ENCODE measurements at regions not wholly inside any gene's neighbourhood (a gene's known extent, or its start where the extent isn't known, plus 50 kb on each side); places are given as distances from the start of the nearest gene placed in this dataset.

- H3K9me3 ChIP-seq (ENCODE audit: control insufficient read depth in 2 of 2, low read length in 2 of 2) = no peaks in the 10 kb centered on the region
- no peak overlapping the region for H3K9ac ChIP-seq (ENCODE audit: low read depth in 1 of 2, low read length in 2 of 2)
Observed at GRCh38 chr14:87434011-87434410, 559.0 kb downstream of the GALC start.

GRCh38 chr14:87432698-87433097 lies 560.3 kb downstream of the GALC start:
- no peaks in the 10 kb centered on the region for H3K36me3 ChIP-seq (ENCODE audit: control insufficient read depth in 2 of 2, insufficient read depth in 2 of 2, low read length in 2 of 2)
- H3K4me3 ChIP-seq (ENCODE audit: low read length in 2 of 2) = no peak overlapping the region
- no peak overlapping the region for H3K9ac ChIP-seq (ENCODE audit: low read depth in 1 of 2, low read length in 2 of 2)
- no peaks in the 10 kb centered on the region for H3K4me1 ChIP-seq (ENCODE audit: control insufficient read depth in 2 of 2, insufficient read depth in 2 of 2, low read length in 2 of 2)
- no peak overlapping the region for H3K27ac ChIP-seq (ENCODE audit: low read depth in 2 of 2, low read length in 2 of 2)
- no peaks in the 10 kb centered on the region for H3K27me3 ChIP-seq (ENCODE audit: control insufficient read depth in 2 of 2, insufficient read depth in 2 of 2, low read length in 2 of 2)
- no peaks in the 10 kb centered on the region for H3K9me3 ChIP-seq (ENCODE audit: control insufficient read depth in 2 of 2, low read length in 2 of 2)

More at GRCh38 chr14:87434011-87434410, 559.0 kb downstream of the GALC start:
- no peaks in the 10 kb centered on the region for H3K36me3 ChIP-seq (ENCODE audit: control insufficient read depth in 2 of 2, insufficient read depth in 2 of 2, low read length in 2 of 2)
- H3K4me3 ChIP-seq (ENCODE audit: low read length in 2 of 2) = no peak overlapping the region
- H3K27ac ChIP-seq (ENCODE audit: low read depth in 2 of 2, low read length in 2 of 2) = no peak overlapping the region
- H3K27me3 ChIP-seq (ENCODE audit: control insufficient read depth in 2 of 2, insufficient read depth in 2 of 2, low read length in 2 of 2) = no peaks in the 10 kb centered on the region
- no peaks in the 10 kb centered on the region for H3K4me1 ChIP-seq (ENCODE audit: control insufficient read depth in 2 of 2, insufficient read depth in 2 of 2, low read length in 2 of 2)

GRCh38 chr14:87430810-87431209 lies 562.2 kb downstream of the GALC start:
- no peak overlapping the region for H3K27ac ChIP-seq (ENCODE audit: low read depth in 2 of 2, low read length in 2 of 2)
- H3K4me3 ChIP-seq (ENCODE audit: low read length in 2 of 2) = no peak overlapping the region
- H3K9ac ChIP-seq (ENCODE audit: low read depth in 1 of 2, low read length in 2 of 2) = no peak overlapping the region
- no peaks in the 10 kb centered on the region for H3K36me3 ChIP-seq (ENCODE audit: control insufficient read depth in 2 of 2, insufficient read depth in 2 of 2, low read length in 2 of 2)
- H3K9me3 ChIP-seq (ENCODE audit: control insufficient read depth in 2 of 2, low read length in 2 of 2) = no peaks in the 10 kb centered on the region
- H3K27me3 ChIP-seq (ENCODE audit: control insufficient read depth in 2 of 2, insufficient read depth in 2 of 2, low read length in 2 of 2) = no peaks in the 10 kb centered on the region
- no peaks in the 10 kb centered on the region for H3K4me1 ChIP-seq (ENCODE audit: control insufficient read depth in 2 of 2, insufficient read depth in 2 of 2, low read length in 2 of 2)

DNA sequence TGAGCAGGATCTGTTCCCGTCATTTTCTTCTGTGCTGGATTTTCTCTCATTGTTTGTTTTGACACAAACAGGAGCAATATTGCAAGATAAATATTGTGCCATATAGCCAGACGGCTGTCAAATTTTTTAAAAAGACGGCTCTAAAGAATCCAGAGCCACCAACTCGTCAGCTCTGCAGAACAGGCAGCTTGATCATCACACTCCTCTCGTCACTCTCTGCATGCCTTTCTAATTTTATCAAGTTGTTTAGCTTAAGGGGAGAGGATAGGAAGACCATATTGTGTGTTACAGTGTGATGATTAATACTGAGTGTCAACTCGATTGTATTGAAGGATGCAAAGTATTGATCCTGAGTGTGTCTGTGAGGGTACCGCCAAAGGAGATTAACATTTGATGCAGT lies 562.8 kb downstream of the GALC start:
- Histone ChIP-seq H3K9me3 (ENCODE audit: control insufficient read depth in 2 of 2, low read length in 2 of 2) (no peaks in the 10 kb centered on the region), H3K27me3 (ENCODE audit: control insufficient read depth in 2 of 2, insufficient read depth in 2 of 2, low read length in 2 of 2) (no peaks in the 10 kb centered on the region), H3K27ac (ENCODE audit: low read depth in 2 of 2, low read length in 2 of 2) (no peak overlapping the region), H3K9ac (ENCODE audit: low read depth in 1 of 2, low read length in 2 of 2) (no peak overlapping the region), H3K4me1 (ENCODE audit: control insufficient read depth in 2 of 2, insufficient read depth in 2 of 2, low read length in 2 of 2) (no peaks in the 10 kb centered on the region), H3K36me3 (ENCODE audit: control insufficient read depth in 2 of 2, insufficient read depth in 2 of 2, low read length in 2 of 2) (no peaks in the 10 kb centered on the region), H3K4me3 (ENCODE audit: low read length in 2 of 2) (no peak overlapping the region)

DNA sequence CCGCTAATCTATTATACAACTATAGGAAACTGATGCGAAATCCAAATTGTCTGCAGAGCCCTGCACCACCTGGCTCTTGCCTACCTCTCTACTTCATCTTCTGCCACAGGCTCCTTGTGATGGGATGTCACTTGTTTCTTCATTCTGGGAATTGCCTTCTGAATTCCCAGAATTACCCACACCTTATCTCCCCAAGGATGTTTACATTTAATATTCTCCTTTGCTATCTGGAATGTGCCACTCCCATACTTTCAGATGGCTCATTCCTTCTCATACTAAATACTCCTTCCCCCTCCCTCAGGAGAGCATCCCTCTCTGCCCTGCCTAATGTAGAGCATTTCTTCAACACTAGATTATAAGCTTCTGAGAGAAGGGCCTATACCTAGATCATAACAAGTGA lies 573.1 kb downstream of the GALC start:
- Histone ChIP-seq H3K9ac (ENCODE audit: low read depth in 1 of 2, low read length in 2 of 2) (no peak overlapping the region), H3K36me3 (ENCODE audit: control insufficient read depth in 2 of 2, insufficient read depth in 2 of 2, low read length in 2 of 2) (no peaks in the 10 kb centered on the region), H3K4me3 (ENCODE audit: low read length in 2 of 2) (no peak overlapping the region), H3K9me3 (ENCODE audit: control insufficient read depth in 2 of 2, low read length in 2 of 2) (peaks cover 0 to 2% of the 10 kb centered on the region in 2 donors), H3K27ac (ENCODE audit: low read depth in 2 of 2, low read length in 2 of 2) (no peak overlapping the region), H3K27me3 (ENCODE audit: control insufficient read depth in 2 of 2, insufficient read depth in 2 of 2, low read length in 2 of 2) (no peaks in the 10 kb centered on the region), H3K4me1 (ENCODE audit: control insufficient read depth in 2 of 2, insufficient read depth in 2 of 2, low read length in 2 of 2) (no peaks in the 10 kb centered on the region)

GRCh38 chr14:87411370-87411769 lies 581.6 kb downstream of the GALC start:
- H3K36me3 ChIP-seq (ENCODE audit: control insufficient read depth in 2 of 2, insufficient read depth in 2 of 2, low read length in 2 of 2) = no peaks in the 10 kb centered on the region
- H3K27me3 ChIP-seq (ENCODE audit: control insufficient read depth in 2 of 2, insufficient read depth in 2 of 2, low read length in 2 of 2) = no peaks in the 10 kb centered on the region
- H3K9ac ChIP-seq (ENCODE audit: low read depth in 1 of 2, low read length in 2 of 2) = no peak overlapping the region
- peaks cover 0 to 2% of the 10 kb centered on the region in 2 donors for H3K4me1 ChIP-seq (ENCODE audit: control insufficient read depth in 2 of 2, insufficient read depth in 2 of 2, low read length in 2 of 2)
- no peak overlapping the region for H3K27ac ChIP-seq (ENCODE audit: low read depth in 2 of 2, low read length in 2 of 2)
- H3K4me3 ChIP-seq (ENCODE audit: low read length in 2 of 2) = no peak overlapping the region
- H3K9me3 ChIP-seq (ENCODE audit: control insufficient read depth in 2 of 2, low read length in 2 of 2) = no peaks in the 10 kb centered on the region

GRCh38 chr14:87409393-87409792 lies 583.6 kb downstream of the GALC start:
- Histone ChIP-seq H3K27me3 (ENCODE audit: control insufficient read depth in 2 of 2, insufficient read depth in 2 of 2, low read length in 2 of 2) (no peaks in the 10 kb centered on the region), H3K4me3 (ENCODE audit: low read length in 2 of 2) (no peak overlapping the region), H3K27ac (ENCODE audit: low read depth in 2 of 2, low read length in 2 of 2) (no peak overlapping the region), H3K9ac (ENCODE audit: low read depth in 1 of 2, low read length in 2 of 2) (no peak overlapping the region), H3K4me1 (ENCODE audit: control insufficient read depth in 2 of 2, insufficient read depth in 2 of 2, low read length in 2 of 2) (peaks cover 0 to 2% of the 10 kb centered on the region in 2 donors), H3K36me3 (ENCODE audit: control insufficient read depth in 2 of 2, insufficient read depth in 2 of 2, low read length in 2 of 2) (no peaks in the 10 kb centered on the region), H3K9me3 (ENCODE audit: control insufficient read depth in 2 of 2, low read length in 2 of 2) (no peaks in the 10 kb centered on the region)

GRCh38 chr14:87407344-87407743 lies 585.6 kb downstream of the GALC start:
- no peaks in the 10 kb centered on the region for H3K9me3 ChIP-seq (ENCODE audit: control insufficient read depth in 2 of 2, low read length in 2 of 2)
- peaks cover 0 to 2% of the 10 kb centered on the region in 2 donors for H3K4me1 ChIP-seq (ENCODE audit: control insufficient read depth in 2 of 2, insufficient read depth in 2 of 2, low read length in 2 of 2)
- no peaks in the 10 kb centered on the region for H3K36me3 ChIP-seq (ENCODE audit: control insufficient read depth in 2 of 2, insufficient read depth in 2 of 2, low read length in 2 of 2)
- no peak overlapping the region for H3K4me3 ChIP-seq (ENCODE audit: low read length in 2 of 2)
- H3K27me3 ChIP-seq (ENCODE audit: control insufficient read depth in 2 of 2, insufficient read depth in 2 of 2, low read length in 2 of 2) = no peaks in the 10 kb centered on the region
- no peak overlapping the region for H3K27ac ChIP-seq (ENCODE audit: low read depth in 2 of 2, low read length in 2 of 2)
- no peak overlapping the region for H3K9ac ChIP-seq (ENCODE audit: low read depth in 1 of 2, low read length in 2 of 2)

DNA sequence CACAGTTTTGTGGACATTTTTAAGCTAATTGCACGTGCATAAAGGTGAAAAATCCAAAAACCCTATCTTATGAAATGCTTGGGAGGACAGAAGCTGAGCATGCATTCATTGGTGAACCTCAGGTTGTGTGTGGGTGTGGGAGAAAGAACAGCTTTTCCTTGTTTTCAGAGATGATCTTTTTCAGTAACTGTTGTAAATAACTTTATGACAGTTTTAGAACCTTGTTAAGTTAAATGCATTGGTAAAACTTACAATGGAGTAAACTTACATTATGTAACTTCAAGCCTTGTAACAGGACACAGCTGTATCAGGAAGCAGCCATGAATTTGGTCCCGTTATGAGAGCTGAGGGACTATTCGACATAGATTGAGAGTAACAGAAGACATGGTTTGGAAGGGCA lies 587.4 kb downstream of the GALC start:
- H3K27me3 ChIP-seq (ENCODE audit: control insufficient read depth in 2 of 2, insufficient read depth in 2 of 2, low read length in 2 of 2) = no peaks in the 10 kb centered on the region
- H3K4me3 ChIP-seq (ENCODE audit: low read length in 2 of 2) = no peak overlapping the region
- H3K27ac ChIP-seq (ENCODE audit: low read depth in 2 of 2, low read length in 2 of 2) = no peak overlapping the region
- no peaks in the 10 kb centered on the region for H3K9me3 ChIP-seq (ENCODE audit: control insufficient read depth in 2 of 2, low read length in 2 of 2)
- no peak overlapping the region for H3K9ac ChIP-seq (ENCODE audit: low read depth in 1 of 2, low read length in 2 of 2)
- H3K36me3 ChIP-seq (ENCODE audit: control insufficient read depth in 2 of 2, insufficient read depth in 2 of 2, low read length in 2 of 2) = no peaks in the 10 kb centered on the region
- peaks cover 0 to 2% of the 10 kb centered on the region in 2 donors for H3K4me1 ChIP-seq (ENCODE audit: control insufficient read depth in 2 of 2, insufficient read depth in 2 of 2, low read length in 2 of 2)

DNA sequence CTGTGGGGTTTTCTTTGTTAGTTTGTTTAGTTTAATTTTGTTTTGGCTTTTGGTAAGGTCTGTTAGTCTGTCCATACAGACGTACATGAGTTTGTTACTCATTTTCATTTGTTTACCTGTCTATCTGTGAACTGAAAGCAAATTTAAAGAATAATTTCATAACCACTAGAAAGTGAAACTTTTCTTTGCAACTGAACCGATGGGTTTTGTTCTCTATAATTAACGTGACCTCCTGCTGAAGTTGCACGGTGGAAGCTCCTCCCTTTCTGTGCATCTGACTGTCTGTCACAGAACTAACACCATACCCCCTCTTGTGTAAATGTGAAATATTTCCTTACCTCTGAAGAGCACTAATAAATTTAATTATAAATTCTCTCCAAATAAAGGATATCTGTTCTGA lies 595.5 kb downstream of the GALC start:
- Histone ChIP-seq H3K9ac (ENCODE audit: low read depth in 1 of 2, low read length in 2 of 2) (no peak overlapping the region), H3K9me3 (ENCODE audit: control insufficient read depth in 2 of 2, low read length in 2 of 2) (no peaks in the 10 kb centered on the region), H3K27ac (ENCODE audit: low read depth in 2 of 2, low read length in 2 of 2) (no peak overlapping the region)

GRCh38 chr14:87391066-87391465 lies 601.9 kb downstream of the GALC start:
- H3K9me3 ChIP-seq (ENCODE audit: control insufficient read depth in 2 of 2, low read length in 2 of 2) = peaks cover 0 to 3% of the 10 kb centered on the region in 2 donors
- no peak overlapping the region for H3K4me3 ChIP-seq (ENCODE audit: low read length in 2 of 2)
- H3K36me3 ChIP-seq (ENCODE audit: control insufficient read depth in 2 of 2, insufficient read depth in 2 of 2, low read length in 2 of 2) = no peaks in the 10 kb centered on the region
- H3K4me1 ChIP-seq (ENCODE audit: control insufficient read depth in 2 of 2, insufficient read depth in 2 of 2, low read length in 2 of 2) = no peaks in the 10 kb centered on the region
- no peaks in the 10 kb centered on the region for H3K27me3 ChIP-seq (ENCODE audit: control insufficient read depth in 2 of 2, insufficient read depth in 2 of 2, low read length in 2 of 2)
- no peak overlapping the region for H3K27ac ChIP-seq (ENCODE audit: low read depth in 2 of 2, low read length in 2 of 2)
- no peak overlapping the region for H3K9ac ChIP-seq (ENCODE audit: low read depth in 1 of 2, low read length in 2 of 2)

More for the DNA sequence above, 595.5 kb downstream of the GALC start:
- Histone ChIP-seq H3K4me3 (ENCODE audit: low read length in 2 of 2) (no peak overlapping the region), H3K27me3 (ENCODE audit: control insufficient read depth in 2 of 2, insufficient read depth in 2 of 2, low read length in 2 of 2) (no peaks in the 10 kb centered on the region), H3K4me1 (ENCODE audit: control insufficient read depth in 2 of 2, insufficient read depth in 2 of 2, low read length in 2 of 2) (no peaks in the 10 kb centered on the region), H3K36me3 (ENCODE audit: control insufficient read depth in 2 of 2, insufficient read depth in 2 of 2, low read length in 2 of 2) (no peaks in the 10 kb centered on the region)
